GM10248 (cell line): ENCODE measurements at regions not wholly inside any gene's neighbourhood (a gene's known extent, or its start where the extent isn't known, plus 50 kb on each side); places are given as distances from the start of the nearest gene placed in this dataset.

Experiments used
- CTCF ChIA-PET: fragments of 300-600 bp; sonication (Branson Sonifier 250); formaldehyde crosslinking; extraction: SDS; loops from one replicate; lab custom pipeline; 2021; ENCODE audit warnings: antibody characterized with exemption; lab: Yijun Ruan, JAX
- POLR2A ChIA-PET: fragments of 350-650 bp; sonication (Branson Sonifier 250); formaldehyde crosslinking; extraction: SDS; loops from one replicate; lab custom pipeline; 2020; ENCODE audit warnings: antibody characterized with exemption; lab: Yijun Ruan, JAX
- DNase-seq: peaks from one replicate; pipeline ENCODE4 v3.0.0; 2012; ENCODE audit errors: extremely low spot score
- TF ChIP-seq, protein P1 (sequence below): IDR thresholded peaks from 2 replicates; pipeline ENCODE4 v1.5.1; 2012; ENCODE audit warnings: mild to moderate bottlenecking, low read depth; ENCODE audit errors: extremely low read depth, missing control alignments, control extremely low read depth

DNA sequence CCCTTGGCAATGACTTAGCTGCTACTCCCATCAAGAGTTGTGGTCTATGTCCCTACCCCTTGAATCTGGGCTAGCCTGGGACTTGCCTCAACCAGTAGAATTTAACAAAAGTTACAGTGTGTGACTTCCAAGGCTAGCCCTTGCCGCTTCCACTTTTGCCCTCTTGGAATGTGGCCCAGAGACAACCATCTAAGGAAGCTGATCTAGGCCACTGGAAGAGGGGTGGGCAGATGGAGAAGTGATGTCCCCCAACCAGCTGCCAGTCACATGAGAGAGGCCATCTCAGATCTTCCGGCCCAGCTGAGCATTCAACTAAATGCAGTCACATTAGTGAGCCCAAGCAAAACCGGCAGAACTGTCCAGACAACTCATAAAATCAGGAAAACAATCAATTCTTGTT is 115.1 kb downstream of the TOMM20 start:
- CTCF ChIA-PET, result interaction anchor here (0.8 kb wide), 1 partner anchor 40 kb away, joined by 3 read pairs; no protein-coding TSS in a partner anchor
- POLR2A ChIA-PET, result interaction anchor here (0.8 kb wide), 1 partner anchor 35 kb away, joined by 3 read pairs; no protein-coding TSS in a partner anchor
- no peak for DNase-seq
- TF ChIP-seq, protein P1, sequence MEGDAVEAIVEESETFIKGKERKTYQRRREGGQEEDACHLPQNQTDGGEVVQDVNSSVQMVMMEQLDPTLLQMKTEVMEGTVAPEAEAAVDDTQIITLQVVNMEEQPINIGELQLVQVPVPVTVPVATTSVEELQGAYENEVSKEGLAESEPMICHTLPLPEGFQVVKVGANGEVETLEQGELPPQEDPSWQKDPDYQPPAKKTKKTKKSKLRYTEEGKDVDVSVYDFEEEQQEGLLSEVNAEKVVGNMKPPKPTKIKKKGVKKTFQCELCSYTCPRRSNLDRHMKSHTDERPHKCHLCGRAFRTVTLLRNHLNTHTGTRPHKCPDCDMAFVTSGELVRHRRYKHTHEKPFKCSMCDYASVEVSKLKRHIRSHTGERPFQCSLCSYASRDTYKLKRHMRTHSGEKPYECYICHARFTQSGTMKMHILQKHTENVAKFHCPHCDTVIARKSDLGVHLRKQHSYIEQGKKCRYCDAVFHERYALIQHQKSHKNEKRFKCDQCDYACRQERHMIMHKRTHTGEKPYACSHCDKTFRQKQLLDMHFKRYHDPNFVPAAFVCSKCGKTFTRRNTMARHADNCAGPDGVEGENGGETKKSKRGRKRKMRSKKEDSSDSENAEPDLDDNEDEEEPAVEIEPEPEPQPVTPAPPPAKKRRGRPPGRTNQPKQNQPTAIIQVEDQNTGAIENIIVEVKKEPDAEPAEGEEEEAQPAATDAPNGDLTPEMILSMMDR, result no peak

DNA sequence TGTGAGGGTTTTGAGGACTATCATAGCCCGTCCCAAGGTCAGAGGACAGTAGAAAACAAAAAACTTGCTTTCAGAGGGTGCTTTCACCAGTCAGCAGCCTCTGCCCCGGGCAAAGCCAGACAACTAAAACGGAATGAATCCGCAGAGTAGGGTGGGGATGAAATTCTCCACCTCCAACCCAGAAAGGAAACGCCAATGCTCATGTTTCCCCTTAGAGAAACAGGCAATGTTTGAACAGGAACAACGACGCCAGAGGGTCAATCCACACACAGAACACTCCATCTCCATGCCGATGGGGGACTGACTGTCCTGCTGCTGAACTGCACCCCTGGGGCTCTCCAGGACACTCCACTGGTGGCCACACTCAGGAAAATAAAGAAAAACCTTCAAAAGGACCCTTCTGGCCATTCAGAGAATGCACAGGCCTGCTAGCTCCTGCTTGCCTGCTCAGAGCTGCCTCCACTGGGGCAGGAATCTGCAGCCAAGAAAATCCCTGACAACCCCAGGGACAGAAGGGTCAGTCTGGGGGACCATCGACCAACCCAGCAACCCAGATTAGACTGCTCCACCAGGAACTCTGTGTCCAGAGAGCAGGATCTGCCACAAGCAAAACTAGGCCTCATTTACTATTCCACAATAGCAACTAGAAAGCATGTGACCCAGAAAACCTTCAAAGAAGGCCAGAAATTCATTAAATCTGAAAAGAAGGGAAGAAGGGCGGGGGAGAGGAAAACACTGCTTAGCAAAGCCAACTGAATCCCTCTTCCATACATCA is 116.0 kb downstream of the TOMM20 start:
- DNase-seq, result no peak
- ChIA-PET POLR2A (interaction anchor here (0.6 to 2.8 kb wide), 18 partner anchors 10 to 411 kb away, joined by 3 to 22 read pairs (median 5); partner anchors contain the start of gene IRF2BP2), CTCF (interaction anchor here (1.2 to 1.9 kb wide), 8 partner anchors 12 to 526 kb away, joined by 3 to 6 read pairs (median 5); no protein-coding TSS in a partner anchor)
- TF ChIP-seq, protein P1, result no peak

DNA sequence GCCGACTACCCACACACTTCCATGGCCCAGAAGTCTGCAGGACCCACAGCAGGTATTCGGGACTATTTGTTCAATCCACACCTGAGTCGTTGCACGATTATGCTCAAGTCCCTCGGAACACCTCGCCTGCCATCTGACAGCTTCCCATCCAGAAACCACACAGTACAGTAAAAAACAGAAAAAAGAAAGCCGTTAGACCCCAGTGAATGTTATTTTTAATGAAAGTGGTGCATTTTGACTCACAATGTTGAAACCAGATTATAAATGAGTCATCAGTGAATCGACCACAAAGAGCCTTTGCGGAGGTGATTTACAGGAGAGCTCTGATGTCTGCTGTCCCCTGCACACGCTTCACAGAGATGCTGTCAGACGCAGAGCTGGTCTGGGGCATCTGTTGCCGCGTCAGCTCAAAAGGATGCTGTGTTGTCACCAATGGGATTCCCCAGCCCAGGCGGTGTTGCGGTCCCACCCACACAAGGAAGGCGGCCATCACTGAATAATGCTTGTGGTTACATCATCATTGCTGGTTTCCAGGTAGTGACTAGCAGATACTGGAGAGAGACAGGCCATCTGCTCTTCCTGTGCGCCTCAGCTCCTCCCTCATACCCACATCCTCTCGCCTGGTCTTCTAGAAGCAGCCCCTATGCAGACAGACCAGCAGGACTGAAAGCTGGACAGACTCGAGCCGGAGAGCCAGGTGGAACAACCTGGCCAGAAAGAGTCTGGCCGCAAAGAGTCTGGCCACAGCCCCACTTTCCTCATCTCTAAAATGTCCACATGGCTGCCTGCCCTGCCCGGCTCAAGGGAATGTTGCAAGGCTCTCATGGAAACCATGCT is 116.8 kb downstream of the TOMM20 start:
- TF ChIP-seq, protein P1, result no peak
- POLR2A ChIA-PET, result interaction anchor here (0.6 to 2.8 kb wide), 23 partner anchors 11 to 410 kb away, joined by 3 to 22 read pairs (median 5); partner anchors contain the start of gene IRF2BP2
- CTCF ChIA-PET, result interaction anchor here (0.7 to 1.9 kb wide), 13 partner anchors 13 to 525 kb away, joined by 3 to 6 read pairs (median 4); no protein-coding TSS in a partner anchor
- DNase-seq, result peak; percentile 83

DNA sequence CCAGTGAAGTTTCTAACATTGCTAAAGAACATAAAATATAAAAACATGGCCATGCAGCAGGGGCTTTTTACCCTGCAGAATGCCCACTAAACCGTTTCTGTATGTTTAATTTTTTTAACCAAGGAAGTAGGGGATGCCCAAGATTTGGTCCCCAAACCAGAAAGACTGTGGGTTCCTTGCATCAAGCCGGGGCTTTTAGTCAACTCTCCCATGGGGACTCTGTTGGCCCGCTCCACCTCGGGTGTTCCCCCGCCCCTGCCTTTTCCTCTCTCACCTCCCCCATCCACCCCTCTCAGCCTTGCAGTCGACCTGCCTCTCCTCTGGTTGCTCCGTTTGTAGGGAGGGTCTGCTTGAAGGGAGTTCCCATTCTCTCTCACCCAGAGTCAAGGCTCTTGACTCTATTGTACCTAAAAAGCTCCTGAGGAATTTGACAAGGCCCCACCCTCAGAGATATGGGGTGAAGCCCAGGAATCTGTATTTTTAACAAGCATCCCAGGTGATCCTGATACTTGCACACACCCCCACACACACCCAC is 117.5 kb downstream of the TOMM20 start:
- CTCF ChIA-PET, result interaction anchor here (1.0 to 1.9 kb wide), 11 partner anchors 14 to 512 kb away, joined by 3 to 6 read pairs (median 5); no protein-coding TSS in a partner anchor
- DNase-seq, result peak; percentile 71
- POLR2A ChIA-PET, result interaction anchor here (0.7 to 2.8 kb wide), 24 partner anchors 12 to 409 kb away, joined by 3 to 22 read pairs (median 4); partner anchors contain the start of gene IRF2BP2
- TF ChIP-seq, protein P1, result no peak

DNA sequence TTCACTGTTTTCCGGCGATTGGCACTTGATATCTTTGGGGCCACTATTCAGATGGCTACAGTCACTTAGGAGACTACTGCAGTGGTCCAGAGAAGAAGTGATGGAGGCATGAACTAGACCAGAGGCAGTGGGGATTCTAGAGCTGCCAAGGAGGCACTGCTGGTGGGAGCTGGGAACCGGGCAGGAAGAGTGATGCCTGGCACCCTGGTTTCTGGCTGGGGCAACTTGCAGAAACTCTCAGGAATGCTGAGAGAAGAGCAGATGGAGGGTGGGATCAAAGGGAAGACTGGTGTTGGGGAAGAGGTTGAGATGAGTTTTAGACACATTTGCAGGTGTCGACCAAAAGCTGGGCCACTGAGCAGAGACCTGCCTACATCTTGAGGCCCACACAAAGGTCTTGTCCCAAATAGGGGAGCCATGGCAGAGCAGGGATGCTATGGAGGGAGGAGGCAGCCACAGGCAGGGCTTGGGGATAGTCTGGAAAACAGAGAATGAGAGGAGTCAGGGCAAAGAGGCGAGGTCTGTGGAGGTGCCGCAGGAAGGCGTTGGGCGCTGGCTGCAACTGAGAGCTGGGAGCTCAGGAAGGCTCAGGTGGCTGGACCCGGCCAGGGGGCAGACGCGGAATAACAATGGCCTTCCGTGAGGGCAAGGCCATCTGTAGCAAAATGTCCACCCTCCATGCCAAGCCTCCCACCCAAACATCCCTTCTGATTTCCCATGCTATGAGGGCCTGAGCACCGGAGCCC is 118.9 kb downstream of the TOMM20 start:
- CTCF ChIA-PET, result interaction anchor here (0.9 to 1.8 kb wide), 6 partner anchors 12 to 74 kb away, joined by 3 to 5 read pairs (median 4); no protein-coding TSS in a partner anchor
- TF ChIP-seq, protein P1, result no peak
- POLR2A ChIA-PET, result interaction anchor here (0.6 to 1.8 kb wide), 3 partner anchors 29 to 400 kb away, joined by 3 to 5 read pairs (median 5); partner anchors contain the start of gene IRF2BP2
- DNase-seq, result no peak
